ENCODE measurements at regions not wholly inside any gene's neighbourhood (a gene's known extent, or its start where the extent isn't known, plus 50 kb on each side); places are given as distances from the start of the nearest gene placed in this dataset.
A peak's percentile ranks its signal among the peaks of the same experiment; 100 is the strongest.
"Not testable (repeated sequence)": the region's sequence is repeated elsewhere in the genome, so short reads cannot be mapped to it uniquely, and the experiment has no call there.

DNA sequence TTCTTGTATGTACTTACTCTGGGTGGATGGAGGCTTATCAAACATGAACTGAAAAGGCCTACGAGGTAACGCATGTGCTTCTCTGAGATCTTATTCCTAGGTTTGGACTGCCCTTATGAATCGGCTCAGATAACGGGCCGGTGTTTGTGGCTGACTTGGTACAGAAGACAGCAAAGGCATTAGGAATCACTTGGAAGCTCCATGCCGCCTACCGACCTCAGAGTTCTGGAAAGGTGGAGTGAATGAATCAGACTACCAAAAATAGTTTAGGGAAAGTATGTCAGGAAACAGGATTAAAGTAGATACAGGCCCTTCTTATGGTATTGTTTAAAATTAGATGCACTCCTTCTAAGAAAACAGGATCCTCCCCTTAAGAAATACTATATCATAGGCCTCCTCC lies 172.4 kb upstream of the PCDH9 start:
- TF ChIP-seq, protein P1, sequence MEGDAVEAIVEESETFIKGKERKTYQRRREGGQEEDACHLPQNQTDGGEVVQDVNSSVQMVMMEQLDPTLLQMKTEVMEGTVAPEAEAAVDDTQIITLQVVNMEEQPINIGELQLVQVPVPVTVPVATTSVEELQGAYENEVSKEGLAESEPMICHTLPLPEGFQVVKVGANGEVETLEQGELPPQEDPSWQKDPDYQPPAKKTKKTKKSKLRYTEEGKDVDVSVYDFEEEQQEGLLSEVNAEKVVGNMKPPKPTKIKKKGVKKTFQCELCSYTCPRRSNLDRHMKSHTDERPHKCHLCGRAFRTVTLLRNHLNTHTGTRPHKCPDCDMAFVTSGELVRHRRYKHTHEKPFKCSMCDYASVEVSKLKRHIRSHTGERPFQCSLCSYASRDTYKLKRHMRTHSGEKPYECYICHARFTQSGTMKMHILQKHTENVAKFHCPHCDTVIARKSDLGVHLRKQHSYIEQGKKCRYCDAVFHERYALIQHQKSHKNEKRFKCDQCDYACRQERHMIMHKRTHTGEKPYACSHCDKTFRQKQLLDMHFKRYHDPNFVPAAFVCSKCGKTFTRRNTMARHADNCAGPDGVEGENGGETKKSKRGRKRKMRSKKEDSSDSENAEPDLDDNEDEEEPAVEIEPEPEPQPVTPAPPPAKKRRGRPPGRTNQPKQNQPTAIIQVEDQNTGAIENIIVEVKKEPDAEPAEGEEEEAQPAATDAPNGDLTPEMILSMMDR (IDR thresholded peaks at IDR 0.05; ENCODE audit: low read depth, low read length), result no peak
- Histone ChIP-seq H3K36me3 (no peaks in the 10 kb centered on the region), H3K9me3 (ENCODE audit: low read depth) (no peaks in the 10 kb centered on the region), H3K4me3 (no peak overlapping the region), H3K4me1 (ENCODE audit: low read depth) (no peaks in the 10 kb centered on the region), H3K27me3 (no peaks in the 10 kb centered on the region), H3K27ac (no peak overlapping the region)
- no peak for DNase-seq (ENCODE audit: low read depth in 1 of 2, low spot score in 1 of 2)

DNA sequence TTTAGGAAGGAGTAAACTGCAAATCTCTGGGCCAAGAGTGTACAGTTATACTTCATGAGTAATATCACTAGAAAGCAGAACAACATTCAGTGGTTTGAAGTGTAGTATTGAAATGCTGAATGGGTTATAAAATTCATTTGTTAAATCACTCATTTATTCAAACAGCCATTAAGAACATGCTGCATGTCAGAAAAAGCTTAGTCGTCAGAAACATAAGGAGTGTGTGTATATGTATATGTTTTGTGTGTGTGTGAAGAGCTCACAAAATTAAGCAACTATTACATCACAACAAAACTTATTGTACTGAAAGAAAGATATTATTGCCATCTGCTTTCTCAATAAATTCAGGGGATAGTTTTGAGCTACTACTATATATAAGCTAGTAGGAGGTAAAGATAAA lies 165.4 kb upstream of the PCDH9 start:
- H3K36me3 ChIP-seq, result no peaks in the 10 kb centered on the region
- H3K9me3 ChIP-seq (ENCODE audit: low read depth), result no peaks in the 10 kb centered on the region
- TF ChIP-seq, protein P1 (IDR thresholded peaks at IDR 0.05; ENCODE audit: low read depth, low read length), result no peak
- no peak overlapping the region for H3K27ac ChIP-seq
- no peaks in the 10 kb centered on the region for H3K27me3 ChIP-seq
- no peaks in the 10 kb centered on the region for H3K4me1 ChIP-seq (ENCODE audit: low read depth)
- DNase-seq (ENCODE audit: low read depth in 1 of 2, low spot score in 1 of 2), result no peak
- no peak overlapping the region for H3K4me3 ChIP-seq

DNA sequence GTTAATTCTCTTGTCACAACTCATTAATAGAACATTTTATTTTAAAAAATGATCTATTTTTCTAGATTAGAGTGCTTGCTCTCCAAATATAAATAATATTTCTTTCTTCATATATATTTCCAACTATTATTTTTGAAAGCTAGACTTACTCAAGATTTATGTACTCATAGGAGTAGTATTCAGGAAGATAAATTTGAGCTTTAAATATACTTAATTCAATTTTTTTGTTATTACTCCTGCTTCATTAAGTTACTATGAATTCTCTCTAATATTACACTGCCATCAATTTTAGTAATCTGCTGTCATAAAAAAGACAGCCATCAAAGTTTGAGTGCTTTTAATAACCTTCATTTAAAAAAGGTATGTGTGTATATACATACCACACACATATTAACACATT lies 161.9 kb upstream of the PCDH9 start:
- TF ChIP-seq, protein P1 (IDR thresholded peaks at IDR 0.05; ENCODE audit: low read depth, low read length), result no peak
- Histone ChIP-seq H3K4me1 (ENCODE audit: low read depth) (no peaks in the 10 kb centered on the region), H3K27me3 (no peaks in the 10 kb centered on the region), H3K9me3 (ENCODE audit: low read depth) (no peaks in the 10 kb centered on the region), H3K4me3 (no peak overlapping the region), H3K27ac (no peak overlapping the region), H3K36me3 (no peaks in the 10 kb centered on the region)
- no peak for DNase-seq (ENCODE audit: low read depth in 1 of 2, low spot score in 1 of 2)

DNA sequence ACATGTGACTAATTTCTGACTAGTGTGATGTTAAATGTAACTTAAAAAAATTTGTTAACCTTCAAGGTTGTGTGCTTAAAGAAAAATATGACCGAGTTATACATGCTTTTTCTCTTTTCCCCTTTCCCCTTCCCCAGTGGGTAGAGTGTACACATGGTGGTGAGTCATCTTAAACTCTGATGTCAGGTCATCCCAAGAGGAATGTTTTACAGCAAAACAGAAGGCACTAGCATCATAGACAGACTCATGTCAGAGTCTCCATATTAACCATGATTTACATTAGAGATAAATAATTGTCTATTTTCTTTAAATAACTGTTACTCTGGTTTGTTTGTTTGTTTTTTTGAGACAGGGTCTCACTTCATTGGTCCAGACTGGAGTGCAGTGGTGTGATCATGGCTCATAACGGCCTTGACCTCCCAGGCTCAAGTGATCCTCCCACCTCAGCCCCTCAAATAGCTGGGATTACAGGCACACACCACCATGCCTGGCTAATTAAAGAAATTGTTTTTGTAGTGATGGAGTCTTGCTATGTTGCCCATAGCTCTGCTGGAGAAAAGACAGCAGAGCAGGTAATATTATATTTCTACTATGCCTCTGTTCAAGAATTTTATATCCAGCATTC lies 160.4 kb upstream of the PCDH9 start:
- TF ChIP-seq, protein P1 (IDR thresholded peaks at IDR 0.05; ENCODE audit: low read depth, low read length), result no peak
- H3K27me3 ChIP-seq, result no peaks in the 10 kb centered on the region
- H3K9me3 ChIP-seq (ENCODE audit: low read depth), result no peaks in the 10 kb centered on the region
- H3K4me1 ChIP-seq (ENCODE audit: low read depth), result no peaks in the 10 kb centered on the region
- no peaks in the 10 kb centered on the region for H3K36me3 ChIP-seq
- no peak overlapping the region for H3K27ac ChIP-seq
- H3K4me3 ChIP-seq, result no peak overlapping the region
- DNase-seq (ENCODE audit: low read depth in 1 of 2, low spot score in 1 of 2), result peak in 1 of 2 donors; percentile 50

DNA sequence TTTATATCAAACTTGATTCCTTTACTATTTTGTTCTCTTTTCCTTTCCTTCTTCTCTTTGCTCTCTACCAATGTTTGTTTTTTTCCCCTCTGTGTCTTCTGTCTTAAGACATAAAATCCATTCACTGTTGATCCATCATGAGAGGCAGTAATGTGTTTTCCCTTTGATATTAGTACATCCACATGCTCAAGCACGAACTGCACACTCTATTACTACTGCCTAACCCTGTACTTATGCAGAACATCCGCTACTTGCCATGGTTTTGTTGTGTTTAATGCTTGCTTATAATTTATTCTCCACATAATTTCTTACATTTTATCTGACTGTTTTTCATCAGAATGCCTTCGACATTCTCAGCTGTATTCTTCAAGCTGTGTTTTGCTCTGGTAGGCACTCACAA lies 159.0 kb upstream of the PCDH9 start:
- no peak overlapping the region for H3K4me3 ChIP-seq
- H3K9me3 ChIP-seq (ENCODE audit: low read depth), result no peaks in the 10 kb centered on the region
- no peaks in the 10 kb centered on the region for H3K27me3 ChIP-seq
- no peaks in the 10 kb centered on the region for H3K36me3 ChIP-seq
- no peak for DNase-seq (ENCODE audit: low read depth in 1 of 2, low spot score in 1 of 2)
- no peak overlapping the region for H3K27ac ChIP-seq
- H3K4me1 ChIP-seq (ENCODE audit: low read depth), result no peaks in the 10 kb centered on the region
- TF ChIP-seq, protein P1 (IDR thresholded peaks at IDR 0.05; ENCODE audit: low read depth, low read length), result no peak

DNA sequence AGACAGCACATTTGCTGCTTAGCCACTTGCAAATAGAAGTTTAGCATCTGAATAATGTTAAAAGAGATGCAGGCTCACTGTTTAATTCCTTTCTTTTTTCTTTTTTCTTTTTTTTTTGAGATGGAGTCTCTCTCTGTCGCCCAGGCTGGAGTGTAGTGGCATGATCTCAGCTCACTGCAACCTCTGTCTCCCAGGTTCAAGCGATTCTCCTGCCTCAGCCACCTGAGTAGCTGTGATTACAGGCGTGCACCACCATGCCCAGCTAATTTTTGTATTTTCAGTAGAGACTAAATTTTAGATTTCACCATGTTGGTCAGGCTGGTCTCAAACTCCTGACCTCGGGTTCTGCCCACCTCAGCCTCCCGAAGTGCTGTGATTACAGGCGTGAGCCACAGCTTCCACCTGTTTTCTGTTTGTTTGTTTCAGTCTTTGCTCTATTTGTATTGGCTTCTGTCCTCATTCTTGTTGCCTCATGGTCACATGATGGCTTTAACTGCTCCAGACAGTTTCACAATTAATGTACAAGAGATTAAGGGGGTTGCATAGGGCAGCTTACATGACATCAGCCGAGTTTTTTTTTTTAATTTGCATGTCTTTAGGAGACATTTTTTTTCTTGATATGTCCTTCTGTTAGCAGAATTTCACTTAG lies 153.1 kb upstream of the PCDH9 start:
- not testable (repeated sequence) for H3K27me3 ChIP-seq; H3K4me3 ChIP-seq; H3K27ac ChIP-seq; H3K36me3 ChIP-seq; H3K9me3 ChIP-seq (ENCODE audit: low read depth); H3K4me1 ChIP-seq (ENCODE audit: low read depth)
- peak in 1 of 2 donors; percentile 55 for DNase-seq (ENCODE audit: low read depth in 1 of 2, low spot score in 1 of 2)
